ELR (cell line): ENCODE measurements at regions not wholly inside any gene's neighbourhood (a gene's known extent, or its start where the extent isn't known, plus 50 kb on each side); places are given as distances from the start of the nearest gene placed in this dataset.
"Not testable (repeated sequence)": the region's sequence is repeated elsewhere in the genome, so short reads cannot be mapped to it uniquely, and the experiment has no call there.

Source experiments
- DNase-seq: peaks from one replicate; pipeline ENCODE4 v3.0.0-alpha.2; 2015; ENCODE audit warnings: low read depth

GRCh38 chr1:90295534-90295933 lies 300.6 kb downstream of the ZNF326 start:
- no peak for DNase-seq

GRCh38 chr1:90291431-90292216 lies 296.7 kb downstream of the ZNF326 start:
- no peak for DNase-seq

- DNase-seq: no peak
Observed at GRCh38 chr1:90282811-90283210, 287.9 kb downstream of the ZNF326 start.

GRCh38 chr1:90281886-90282285 lies 287.0 kb downstream of the ZNF326 start:
- DNase-seq: not testable (repeated sequence)

- no peak for DNase-seq
Observed at GRCh38 chr1:90277270-90277669, 282.4 kb downstream of the ZNF326 start.

GRCh38 chr1:90274376-90274775 lies 279.5 kb downstream of the ZNF326 start:
- no peak for DNase-seq

- DNase-seq: no peak
Observed at GRCh38 chr1:90273241-90273774, 278.4 kb downstream of the ZNF326 start.

GRCh38 chr1:90262791-90263190 lies 267.9 kb downstream of the ZNF326 start:
- no peak for DNase-seq

- no peak for DNase-seq
Observed at GRCh38 chr1:90262286-90262685, 267.4 kb downstream of the ZNF326 start.

- DNase-seq: no peak
Observed at GRCh38 chr1:90246069-90246468, 251.2 kb downstream of the ZNF326 start.

- DNase-seq: no peak
Observed at GRCh38 chr1:90236493-90236892, 241.6 kb downstream of the ZNF326 start.

GRCh38 chr1:90223401-90223800 lies 228.5 kb downstream of the ZNF326 start:
- DNase-seq: no peak

GRCh38 chr1:90220941-90221693 lies 226.2 kb downstream of the ZNF326 start:
- no peak for DNase-seq

- no peak for DNase-seq
Observed at GRCh38 chr1:90220496-90220895, 225.6 kb downstream of the ZNF326 start.

GRCh38 chr1:90219166-90219871 lies 224.4 kb downstream of the ZNF326 start:
- DNase-seq: not testable (repeated sequence)

- no peak for DNase-seq
Observed at GRCh38 chr1:90210633-90211491, 216.0 kb downstream of the ZNF326 start.

- DNase-seq: no peak
Observed at GRCh38 chr1:90208949-90209348, 214.0 kb downstream of the ZNF326 start.

GRCh38 chr1:90206260-90206659 lies 211.3 kb downstream of the ZNF326 start:
- no peak for DNase-seq

GRCh38 chr1:90204780-90205179 lies 209.9 kb downstream of the ZNF326 start:
- no peak for DNase-seq

- no peak for DNase-seq
Observed at GRCh38 chr1:90204023-90204590, 209.2 kb downstream of the ZNF326 start.
